ENCODE measurements at regions not wholly inside any gene's neighbourhood (a gene's known extent, or its start where the extent isn't known, plus 50 kb on each side); places are given as distances from the start of the nearest gene placed in this dataset.
"Not testable (repeated sequence)": the region's sequence is repeated elsewhere in the genome, so short reads cannot be mapped to it uniquely, and the experiment has no call there.

DNA sequence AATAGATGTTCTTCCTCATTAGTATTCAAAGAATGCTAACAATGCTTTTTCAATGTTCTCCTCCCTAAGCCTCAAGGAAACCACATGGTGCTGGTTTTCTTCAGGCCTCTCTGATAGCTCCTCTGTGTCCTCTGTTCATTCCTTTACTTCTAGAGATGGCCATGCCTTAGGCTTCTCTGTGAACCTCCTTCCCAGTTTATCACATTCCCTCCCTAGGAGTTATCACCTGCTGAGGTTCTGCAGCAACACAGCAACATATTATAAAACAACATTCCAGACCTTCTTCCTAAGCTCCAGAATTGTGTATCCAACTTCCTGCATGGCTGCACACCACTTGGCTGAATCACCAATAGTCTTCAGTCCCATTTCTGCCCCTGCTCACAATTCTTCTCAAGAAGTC is 325.5 kb downstream of the IRS1 start:
- DNase-seq (ENCODE audit: low spot score), result peak; percentile 83

GRCh38 chr2:226471987-226472470 is 327.6 kb downstream of the IRS1 start:
- no peak for DNase-seq (ENCODE audit: low spot score)

GRCh38 chr2:226467633-226468032 is 332.0 kb downstream of the IRS1 start:
- DNase-seq (ENCODE audit: low spot score), result no peak

GRCh38 chr2:226467221-226467620 is 332.4 kb downstream of the IRS1 start:
- no peak for DNase-seq (ENCODE audit: low spot score)

DNA sequence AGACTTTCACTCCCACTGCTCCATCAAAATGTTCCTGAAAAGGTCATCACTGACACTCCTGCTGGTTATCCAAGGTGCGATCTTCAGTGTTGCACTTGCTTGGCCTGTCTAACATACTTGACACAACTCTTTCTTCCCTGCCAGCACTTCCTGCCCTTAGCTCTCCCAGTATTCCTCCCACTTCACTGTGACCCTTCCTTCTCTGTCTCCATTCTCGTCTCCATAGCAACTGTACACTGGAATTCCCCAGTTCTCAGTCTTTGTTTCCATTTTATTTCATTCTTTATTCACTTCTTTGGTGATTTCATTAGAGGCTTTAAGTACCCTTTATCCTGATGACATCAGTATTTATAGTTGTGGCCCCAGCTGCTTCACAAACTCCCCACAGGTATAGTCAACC is 333.0 kb downstream of the IRS1 start:
- peak; percentile 74 for DNase-seq (ENCODE audit: low spot score)

DNA sequence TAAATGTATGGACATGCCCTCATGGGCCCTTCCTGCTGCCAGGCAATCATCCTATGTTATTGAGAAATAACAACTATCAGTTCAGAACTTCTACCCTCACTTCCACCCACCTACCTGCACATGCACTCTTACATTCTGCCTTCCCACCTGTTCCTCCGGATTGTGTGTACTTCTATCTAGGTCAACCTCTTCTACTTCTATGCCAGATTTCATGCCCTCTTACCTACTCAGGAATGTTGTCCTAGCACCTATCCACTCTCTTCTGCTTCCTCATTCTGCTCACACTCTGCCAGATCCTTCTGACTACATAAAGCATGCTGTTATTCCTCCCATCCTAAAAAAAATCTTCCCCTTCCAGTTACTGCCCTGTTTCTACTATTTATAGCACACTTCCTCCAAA is 333.5 kb downstream of the IRS1 start:
- no peak for DNase-seq (ENCODE audit: low spot score)

DNA sequence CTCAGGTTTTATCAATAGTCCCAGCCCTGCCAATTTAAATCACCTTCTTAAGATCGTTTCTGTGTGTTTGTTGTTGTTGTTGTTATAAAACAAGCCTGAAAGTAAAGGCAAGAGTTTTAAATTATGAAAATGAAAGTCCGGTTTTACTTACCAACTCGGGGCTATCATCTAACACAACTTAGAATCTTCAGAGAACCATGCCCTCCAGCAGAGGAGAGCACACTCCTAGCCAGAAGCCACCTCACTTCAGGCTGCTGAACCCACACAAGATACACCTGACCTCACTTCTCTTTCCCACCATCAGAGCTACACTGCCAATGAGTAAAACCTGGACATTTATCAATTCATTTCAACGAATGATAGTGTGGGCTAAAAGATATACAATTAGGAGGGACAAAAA is 335.2 kb downstream of the IRS1 start:
- no peak for DNase-seq (ENCODE audit: low spot score)

DNA sequence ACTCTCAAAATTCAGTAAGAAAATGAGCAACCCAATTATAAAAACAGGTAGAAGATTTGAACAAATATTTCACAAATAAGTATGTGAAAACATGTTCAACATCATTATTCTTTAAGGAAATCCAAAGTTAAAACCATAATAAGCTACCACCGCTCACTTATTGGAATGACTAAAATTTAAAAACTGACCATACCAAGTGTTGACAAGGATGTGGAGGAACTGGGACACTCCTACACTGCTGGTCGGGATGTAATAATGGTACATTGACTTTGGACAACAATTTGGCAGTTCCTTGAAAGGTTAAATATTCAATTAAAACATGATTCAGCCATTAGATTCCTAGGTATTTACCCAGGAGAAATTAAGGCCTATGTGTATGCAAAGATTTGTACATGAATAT is 336.5 kb downstream of the IRS1 start:
- no peak for DNase-seq (ENCODE audit: low spot score)

GRCh38 chr2:226461981-226462380 is 337.6 kb downstream of the IRS1 start:
- no peak for DNase-seq (ENCODE audit: low spot score)

DNA sequence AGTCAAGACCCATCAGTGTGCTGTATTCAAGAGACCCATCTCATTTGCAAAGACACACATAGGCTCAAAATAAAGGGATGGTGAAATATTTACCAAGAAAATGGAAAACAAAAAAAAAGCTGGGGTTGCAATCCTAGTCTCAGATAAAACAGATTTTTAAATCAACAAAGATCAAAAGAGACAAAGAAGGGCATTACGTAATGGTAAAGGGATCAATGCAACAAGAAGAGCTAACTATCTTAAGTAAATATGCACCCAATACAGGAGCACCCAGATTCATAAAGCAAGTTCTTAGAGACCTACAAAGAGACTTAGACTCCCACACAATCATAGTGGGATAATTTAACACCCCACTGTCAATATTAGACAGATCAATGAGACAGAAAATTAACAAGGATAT is 343.5 kb downstream of the IRS1 start:
- DNase-seq (ENCODE audit: low spot score), result not testable (repeated sequence)

DNA sequence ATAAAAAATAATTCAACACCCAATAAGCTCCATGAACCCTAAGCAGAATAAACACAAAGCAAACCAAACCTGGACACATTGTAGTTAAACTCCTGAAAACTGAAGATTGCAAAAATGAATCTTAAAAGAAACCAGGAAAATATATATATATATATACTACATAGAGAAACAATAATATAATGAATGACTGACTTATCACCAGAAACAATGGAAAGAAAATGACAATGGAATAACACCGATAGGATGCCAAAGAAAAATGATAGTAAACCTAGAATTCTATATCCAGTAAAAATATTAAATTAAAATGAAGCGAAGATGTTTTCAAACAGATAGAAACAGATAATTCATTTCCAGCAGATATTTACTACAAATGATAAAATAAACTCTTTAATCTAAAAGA is 346.9 kb downstream of the IRS1 start:
- no peak for DNase-seq (ENCODE audit: low spot score)

DNA sequence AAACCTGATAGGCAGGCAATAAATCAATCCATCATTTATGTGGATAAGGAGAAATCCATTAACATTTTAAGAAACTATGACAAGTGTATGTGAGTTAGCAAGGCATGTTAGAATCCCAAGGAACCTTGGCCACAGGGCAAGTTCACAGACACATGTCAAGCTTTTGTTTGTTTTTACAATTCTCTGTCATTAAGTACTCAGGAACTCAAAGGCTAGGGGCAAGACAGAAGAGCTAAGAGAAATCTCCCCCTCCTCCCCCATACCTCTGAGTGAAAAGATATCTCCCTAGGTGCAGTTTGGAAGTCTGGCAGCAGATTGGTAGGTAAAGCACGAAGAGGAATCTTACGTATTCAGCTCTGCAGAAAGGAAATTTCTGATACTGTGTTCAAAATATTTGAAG is 348.1 kb downstream of the IRS1 start:
- DNase-seq (ENCODE audit: low spot score), result no peak

DNA sequence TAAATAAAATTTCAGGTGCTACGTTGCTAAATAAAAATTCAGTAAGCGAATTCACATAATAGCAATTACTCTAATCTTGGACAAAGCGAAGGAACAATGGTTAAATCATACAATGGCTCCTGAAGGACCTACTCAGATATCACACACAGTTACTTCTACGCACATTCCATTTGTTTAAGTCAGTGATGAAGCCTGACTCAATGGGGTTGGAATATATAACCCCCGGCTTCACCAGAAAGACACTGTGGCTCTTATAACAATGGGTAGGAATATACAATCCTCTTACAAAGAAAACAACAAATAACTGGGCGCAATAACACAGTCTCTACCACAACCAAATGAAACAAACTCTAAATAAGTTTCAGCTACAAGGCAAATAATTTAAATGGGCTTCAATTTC is 349.5 kb downstream of the IRS1 start:
- DNase-seq (ENCODE audit: low spot score), result no peak

DNA sequence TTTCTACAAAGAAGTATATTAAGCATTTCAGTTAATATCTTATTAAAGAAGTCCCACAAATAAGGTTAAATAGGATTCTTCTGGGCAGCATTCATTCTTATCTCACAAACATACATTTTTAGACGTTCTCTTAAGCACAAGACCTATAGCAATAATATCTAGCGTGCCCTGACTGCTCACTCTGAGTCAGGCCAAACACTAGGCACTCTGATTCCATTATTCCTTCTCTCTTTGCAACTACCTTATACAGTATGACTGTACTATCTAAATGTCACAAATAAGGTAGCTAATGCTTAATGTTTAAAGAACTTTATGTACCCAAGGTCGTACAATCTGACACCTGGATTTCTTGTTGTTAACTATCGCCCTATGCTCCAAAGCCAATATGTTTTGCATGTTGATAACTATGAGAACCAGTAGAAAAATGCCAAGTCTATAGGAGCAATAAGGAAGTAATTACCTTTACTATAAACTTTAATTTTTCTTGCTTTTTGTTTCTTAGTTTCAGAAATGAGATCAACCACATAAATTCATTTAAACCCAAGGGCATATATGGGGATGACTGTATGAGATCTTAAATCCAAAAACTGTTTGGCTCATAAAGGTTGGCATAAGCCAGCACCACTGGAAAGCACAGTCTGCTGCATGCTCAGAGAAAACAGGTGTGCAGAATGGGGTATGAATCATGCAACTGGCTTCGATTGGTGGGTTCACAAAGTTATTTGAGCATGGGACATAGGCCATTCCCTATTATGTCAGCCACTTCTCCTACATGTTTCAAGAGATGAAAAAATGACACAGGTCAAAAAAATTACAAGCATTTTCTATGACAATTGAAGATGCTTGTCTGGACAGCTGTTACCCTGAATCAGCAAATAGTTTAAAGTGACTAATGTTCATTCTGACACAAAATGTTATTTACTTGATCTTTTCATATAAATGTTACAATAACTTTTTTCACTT is 352.0 kb downstream of the IRS1 start:
- DNase-seq (ENCODE audit: low spot score), result peak; percentile 93

GRCh38 chr2:226446406-226447001 is 353.1 kb downstream of the IRS1 start:
- DNase-seq (ENCODE audit: low spot score), result no peak

DNA sequence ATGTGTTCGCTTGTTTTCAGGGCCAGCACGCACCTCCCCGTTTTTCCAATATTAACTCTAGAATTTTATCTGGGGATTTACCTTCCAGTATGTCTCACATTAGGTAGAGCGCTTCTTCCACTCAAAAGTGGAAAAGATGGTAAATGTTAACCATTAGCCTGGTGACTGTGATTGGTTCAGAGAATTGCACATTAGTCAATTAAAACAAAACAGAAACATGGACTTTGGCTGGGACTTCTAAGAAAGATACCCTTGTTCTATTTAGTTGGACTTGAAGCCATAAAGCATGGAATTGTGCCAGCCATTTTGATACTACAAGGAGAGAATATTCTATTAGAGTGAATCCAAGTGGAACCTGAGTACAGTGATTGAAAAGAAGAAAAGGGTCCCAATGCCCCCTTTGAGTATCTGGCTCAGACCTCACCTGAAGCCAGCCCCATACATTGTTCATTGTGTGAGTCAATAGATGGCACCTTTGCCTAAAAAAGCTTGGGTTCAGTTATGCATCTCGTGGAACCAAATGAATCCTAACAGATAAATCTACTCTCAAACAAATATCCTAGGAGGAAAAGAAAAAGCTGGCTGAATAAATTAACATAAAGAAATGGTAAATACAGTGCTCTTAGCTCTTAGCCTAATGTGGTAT is 354.3 kb downstream of the IRS1 start:
- peak; percentile 46 for DNase-seq (ENCODE audit: low spot score)

GRCh38 chr2:226443112-226443511 is 356.5 kb downstream of the IRS1 start:
- no peak for DNase-seq (ENCODE audit: low spot score)

DNA sequence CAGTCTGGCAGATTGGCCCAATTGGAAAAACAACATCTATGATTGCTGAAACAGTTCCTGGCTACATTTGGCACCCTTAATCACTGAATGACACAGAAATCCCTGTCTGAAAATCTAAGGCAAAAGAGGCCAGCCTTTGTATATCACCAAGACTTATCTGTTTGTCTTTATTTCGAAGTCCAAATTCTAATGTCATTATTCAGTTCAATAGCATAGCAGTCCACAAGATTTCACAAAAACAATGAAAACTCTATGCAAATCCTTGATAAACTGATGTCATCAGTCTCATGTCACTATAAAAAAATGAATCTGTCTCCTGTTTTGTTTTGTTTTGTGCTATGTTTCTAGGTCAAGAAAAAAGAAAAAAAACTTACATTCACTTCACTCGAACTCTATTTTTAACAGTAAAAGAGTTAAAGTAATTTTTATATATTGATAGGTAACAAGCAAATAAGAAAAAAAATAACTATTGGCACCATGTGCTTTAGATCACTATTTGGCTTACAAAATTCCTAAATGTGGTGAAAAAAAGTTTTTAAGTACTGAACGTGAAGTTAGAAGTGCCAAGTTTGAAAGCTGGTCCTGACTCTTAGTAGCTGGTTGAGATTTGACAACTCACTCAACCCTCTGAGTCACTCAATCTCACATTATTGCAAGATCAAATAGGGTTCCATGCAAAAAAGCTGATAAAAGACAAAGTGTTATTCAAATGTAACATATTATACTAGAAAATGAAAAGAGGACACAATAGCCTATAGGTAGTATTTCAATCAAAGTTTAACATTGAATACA is 359.3 kb downstream of the IRS1 start:
- DNase-seq (ENCODE audit: low spot score), result no peak

DNA sequence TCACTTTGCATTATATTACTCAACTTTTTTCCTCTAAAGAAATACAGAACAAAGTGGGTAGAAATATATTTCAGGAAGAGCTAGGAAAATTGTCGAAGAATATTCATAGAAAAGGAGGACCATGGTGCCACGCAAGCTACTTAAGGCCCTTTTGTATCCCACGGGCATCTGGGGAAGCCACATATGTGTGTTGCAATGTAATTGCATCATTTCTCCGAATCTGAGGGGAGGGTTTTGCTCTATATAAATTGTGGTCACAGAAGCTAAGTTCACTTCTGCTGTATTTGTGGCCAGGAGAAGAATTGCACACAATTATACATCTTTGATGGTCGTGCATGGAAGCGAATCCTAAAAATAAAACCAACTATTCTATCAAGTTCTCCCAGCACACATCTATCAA is 360.3 kb downstream of the IRS1 start:
- DNase-seq (ENCODE audit: low spot score), result no peak

- DNase-seq (ENCODE audit: low spot score), result no peak
Measured at GRCh38 chr2:226435146-226435545, 364.5 kb downstream of the IRS1 start.

DNA sequence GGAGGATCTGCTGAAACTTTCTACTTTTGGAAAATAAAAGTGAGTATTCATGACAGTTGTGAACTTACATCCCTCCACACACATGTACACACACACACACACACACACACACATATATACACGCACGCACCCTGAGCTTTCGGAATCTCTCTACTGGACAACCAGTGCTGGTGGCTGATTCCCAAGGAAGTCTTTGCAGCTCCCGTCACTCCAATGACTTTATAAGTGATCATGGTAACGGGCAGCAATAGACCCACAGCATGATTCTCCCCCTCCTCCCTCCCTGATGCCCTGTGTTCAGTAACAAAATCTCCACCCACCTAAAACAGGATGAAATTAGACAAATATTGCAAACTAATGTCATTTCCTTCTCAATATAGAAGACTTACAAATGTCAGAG is 364.9 kb downstream of the IRS1 start:
- no peak for DNase-seq (ENCODE audit: low spot score)

- peak; percentile 85 for DNase-seq (ENCODE audit: low spot score)
Measured at GRCh38 chr2:226431288-226431948, 368.2 kb downstream of the IRS1 start.

Data from kidney tubule cell (primary cell).